ENCODE measurements at regions not wholly inside any gene's neighbourhood (a gene's known extent, or its start where the extent isn't known, plus 50 kb on each side); places are given as distances from the start of the nearest gene placed in this dataset.
A peak's percentile ranks its signal among the peaks of the same experiment; 100 is the strongest.
"Not testable (repeated sequence)": the region's sequence is repeated elsewhere in the genome, so short reads cannot be mapped to it uniquely, and the experiment has no call there.

DNA sequence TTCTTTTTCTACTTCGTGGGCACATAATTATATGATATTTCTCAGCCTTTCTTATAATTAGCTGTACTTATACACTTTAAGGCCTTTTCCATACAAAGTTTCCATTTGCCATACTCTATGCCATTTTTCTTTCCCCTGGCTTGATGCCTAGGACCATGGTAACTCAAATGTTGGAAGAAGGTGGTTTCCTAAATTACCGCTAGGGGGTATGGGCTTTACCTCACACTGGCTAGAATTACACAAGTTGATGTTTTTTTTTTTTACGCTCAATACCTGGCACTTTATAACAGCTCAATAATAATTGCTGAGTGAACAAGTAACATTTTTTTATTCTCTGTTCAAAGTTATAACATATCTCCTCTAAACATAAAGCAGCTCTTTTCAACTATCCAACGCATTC is 306.8 kb upstream of the LRFN5 start:
- DNase-seq (ENCODE audit: extremely low spot score), result no peak
- H3K4me1 ChIP-seq (ENCODE audit: insufficient read depth), result no peaks in the 10 kb centered on the region
- no peak overlapping the region for H3K4me3 ChIP-seq (ENCODE audit: low read depth, low read length)
- H3K36me3 ChIP-seq (ENCODE audit: insufficient read depth), result no peaks in the 10 kb centered on the region
- no peak overlapping the region for H3K27ac ChIP-seq (ENCODE audit: low read depth)
- WGBS, result 84% methylated on average over 4 of the region's 4 CpGs

DNA sequence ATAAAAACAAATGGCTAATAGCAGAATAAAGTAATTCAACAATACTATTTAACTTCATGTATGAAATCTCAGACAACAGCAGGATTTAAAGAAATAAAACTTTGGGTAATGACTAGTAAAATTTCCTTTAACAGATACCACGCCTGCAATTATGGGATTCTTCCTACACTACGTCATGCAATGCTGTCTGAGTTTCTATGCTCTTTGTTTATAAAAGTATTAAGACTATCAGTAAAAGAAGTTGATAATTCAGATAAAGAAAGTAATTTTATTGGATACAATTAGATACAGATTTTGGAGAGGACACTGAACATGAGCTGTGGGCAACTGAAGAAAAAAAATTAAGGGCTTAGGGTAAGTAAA is 308.4 kb upstream of the LRFN5 start:
- H3K27ac ChIP-seq (ENCODE audit: low read depth), result no peak overlapping the region
- no peak overlapping the region for H3K4me3 ChIP-seq (ENCODE audit: low read depth, low read length)
- no peaks in the 10 kb centered on the region for H3K4me1 ChIP-seq (ENCODE audit: insufficient read depth)
- no peaks in the 10 kb centered on the region for H3K36me3 ChIP-seq (ENCODE audit: insufficient read depth)
- no peak for DNase-seq (ENCODE audit: extremely low spot score)
- 27% methylated on average over 2 of the region's 2 CpGs for WGBS

DNA sequence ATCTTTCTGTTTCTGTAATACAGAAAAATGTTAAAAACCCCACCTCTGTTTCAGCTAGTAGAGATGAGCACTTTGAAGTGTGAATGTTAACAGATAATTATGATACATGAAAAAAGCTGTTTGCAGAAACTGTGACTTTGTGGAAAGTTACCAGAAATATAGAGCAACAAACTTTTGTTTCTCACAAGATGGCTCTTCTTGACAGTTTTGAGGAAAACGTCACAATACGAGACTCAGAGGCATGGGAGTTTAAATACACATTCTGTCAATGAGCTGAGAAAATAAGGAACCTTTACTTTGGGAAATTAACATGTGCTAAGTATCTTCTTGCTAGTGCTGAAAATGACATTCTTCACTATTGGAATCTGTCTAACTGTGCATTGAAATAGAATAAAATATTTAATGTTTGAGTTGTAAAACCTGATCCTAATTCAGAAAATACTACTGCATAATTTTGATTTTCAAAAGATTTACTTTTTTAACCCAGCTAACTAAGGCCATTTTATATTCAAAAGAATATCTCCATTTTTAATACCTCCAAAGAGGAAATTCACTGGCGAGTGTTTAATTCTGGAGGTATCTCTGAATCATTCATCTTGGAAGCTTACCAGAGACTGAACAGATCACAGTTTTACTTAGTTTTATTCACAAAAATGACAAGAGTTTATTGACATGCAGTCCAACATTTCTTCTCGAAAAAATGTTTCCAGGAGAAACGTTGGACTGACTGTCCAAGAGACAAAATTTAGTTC is 308.9 kb upstream of the LRFN5 start:
- 20% methylated on average over 5 of the region's 5 CpGs for WGBS
- Histone ChIP-seq H3K36me3 (ENCODE audit: insufficient read depth) (no peaks in the 10 kb centered on the region), H3K4me3 (ENCODE audit: low read depth, low read length) (no peak overlapping the region), H3K4me1 (ENCODE audit: insufficient read depth) (no peaks in the 10 kb centered on the region), H3K27ac (ENCODE audit: low read depth) (no peak overlapping the region)
- no peak for DNase-seq (ENCODE audit: extremely low spot score)

DNA sequence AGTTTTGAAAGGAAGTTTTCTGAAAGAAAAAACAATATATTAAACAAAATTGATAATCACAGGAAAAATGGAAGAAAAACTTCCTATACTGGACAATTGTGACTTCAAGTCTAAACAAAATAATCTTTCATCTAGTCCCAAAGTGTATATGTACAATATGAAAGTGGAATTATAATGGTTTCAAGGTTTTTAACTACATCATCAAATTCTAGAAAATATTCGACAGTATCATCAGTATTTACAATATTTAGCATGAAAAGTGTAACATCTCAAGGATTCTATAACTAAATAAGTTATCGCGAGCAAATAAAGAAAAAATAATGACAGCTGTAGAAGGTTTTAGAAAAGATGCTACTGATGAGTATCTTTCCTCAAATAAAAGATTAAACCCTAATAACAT is 310.9 kb upstream of the LRFN5 start:
- 96% methylated on average over 3 of the region's 3 CpGs for WGBS
- H3K36me3 ChIP-seq (ENCODE audit: insufficient read depth), result no peaks in the 10 kb centered on the region
- H3K27ac ChIP-seq (ENCODE audit: low read depth), result no peak overlapping the region
- no peak overlapping the region for H3K4me3 ChIP-seq (ENCODE audit: low read depth, low read length)
- no peaks in the 10 kb centered on the region for H3K4me1 ChIP-seq (ENCODE audit: insufficient read depth)
- DNase-seq (ENCODE audit: extremely low spot score), result no peak

DNA sequence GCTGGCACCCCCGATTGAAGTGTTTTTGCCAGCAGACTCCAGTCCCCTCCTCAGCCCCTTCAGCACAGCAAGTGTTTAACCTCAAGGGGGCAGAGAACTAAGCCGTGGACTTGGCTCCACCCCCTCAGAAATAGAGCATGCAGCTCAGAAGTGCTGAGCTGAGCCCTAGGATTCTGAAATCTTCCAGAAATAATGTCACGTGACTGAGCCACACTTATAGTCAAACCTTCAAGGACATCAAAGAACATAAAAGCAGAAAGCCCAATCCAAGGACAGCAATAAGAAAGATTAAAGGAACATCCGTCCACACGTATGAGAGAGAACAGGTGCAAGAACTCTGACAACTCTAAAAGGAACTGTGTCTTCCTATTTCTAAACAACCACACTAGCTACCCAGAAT is 317.7 kb upstream of the LRFN5 start:
- no peaks in the 10 kb centered on the region for H3K36me3 ChIP-seq (ENCODE audit: insufficient read depth)
- WGBS, result 60% methylated on average over 5 of the region's 5 CpGs
- DNase-seq (ENCODE audit: extremely low spot score), result no peak
- H3K27ac ChIP-seq (ENCODE audit: low read depth), result no peak overlapping the region
- H3K4me3 ChIP-seq (ENCODE audit: low read depth, low read length), result no peak overlapping the region
- H3K4me1 ChIP-seq (ENCODE audit: insufficient read depth), result no peaks in the 10 kb centered on the region

DNA sequence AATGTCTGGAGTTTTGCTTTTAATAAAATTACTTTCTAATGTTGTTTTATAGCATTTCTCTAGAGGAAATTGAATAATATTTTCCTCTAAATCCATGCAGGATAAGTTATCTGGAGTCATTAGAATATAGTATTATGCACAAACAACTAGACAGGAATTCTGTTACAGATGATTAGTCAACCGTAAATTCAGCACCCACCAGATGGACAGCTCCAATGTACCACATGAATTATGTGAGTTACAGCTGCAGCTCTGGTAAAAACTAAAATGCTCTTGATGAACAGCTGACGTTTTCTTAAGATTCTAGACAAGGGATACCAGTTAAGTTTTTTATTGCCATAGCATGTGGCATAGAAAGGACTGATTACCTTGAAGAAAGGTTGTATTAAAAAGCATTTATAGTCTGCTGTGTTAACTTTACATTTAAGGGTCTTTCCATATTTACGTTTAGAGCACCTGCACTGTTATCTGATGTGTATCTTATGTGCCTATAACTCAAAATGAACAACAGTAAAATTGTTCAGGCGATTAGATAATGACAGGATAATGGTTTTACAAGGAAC is 321.4 kb upstream of the LRFN5 start:
- peak; percentile 7 for DNase-seq (ENCODE audit: extremely low spot score)
- Histone ChIP-seq H3K27ac (ENCODE audit: low read depth) (no peak overlapping the region), H3K36me3 (ENCODE audit: insufficient read depth) (no peaks in the 10 kb centered on the region), H3K4me3 (ENCODE audit: low read depth, low read length) (no peak overlapping the region), H3K4me1 (ENCODE audit: insufficient read depth) (no peaks in the 10 kb centered on the region)
- WGBS, result 9% methylated on average over 4 of the region's 4 CpGs

DNA sequence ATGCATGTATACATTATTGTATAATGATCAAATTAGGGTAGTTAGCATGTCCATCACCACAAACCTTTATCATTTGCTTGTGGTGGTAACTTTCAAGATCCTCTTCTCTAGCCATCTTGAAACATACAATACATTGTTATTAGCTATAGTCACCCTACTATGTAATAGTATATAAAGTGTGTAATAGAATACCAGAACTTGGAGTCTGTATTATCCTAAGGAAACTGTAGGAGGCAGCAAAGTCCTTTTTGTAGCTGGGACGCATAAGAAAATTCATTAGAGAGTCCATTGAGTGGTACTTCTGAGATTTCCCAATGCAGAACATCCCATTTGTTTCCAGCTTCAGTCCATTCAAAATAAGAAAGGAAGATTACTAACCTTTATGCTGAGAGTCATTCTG is 325.9 kb upstream of the LRFN5 start:
- Histone ChIP-seq H3K36me3 (ENCODE audit: insufficient read depth) (no peaks in the 10 kb centered on the region), H3K27ac (ENCODE audit: low read depth) (no peak overlapping the region), H3K4me1 (ENCODE audit: insufficient read depth) (no peaks in the 10 kb centered on the region), H3K4me3 (ENCODE audit: low read depth, low read length) (no peak overlapping the region)
- no peak for DNase-seq (ENCODE audit: extremely low spot score)
- WGBS, result 22% methylated on average over 1 of the region's 1 CpG

DNA sequence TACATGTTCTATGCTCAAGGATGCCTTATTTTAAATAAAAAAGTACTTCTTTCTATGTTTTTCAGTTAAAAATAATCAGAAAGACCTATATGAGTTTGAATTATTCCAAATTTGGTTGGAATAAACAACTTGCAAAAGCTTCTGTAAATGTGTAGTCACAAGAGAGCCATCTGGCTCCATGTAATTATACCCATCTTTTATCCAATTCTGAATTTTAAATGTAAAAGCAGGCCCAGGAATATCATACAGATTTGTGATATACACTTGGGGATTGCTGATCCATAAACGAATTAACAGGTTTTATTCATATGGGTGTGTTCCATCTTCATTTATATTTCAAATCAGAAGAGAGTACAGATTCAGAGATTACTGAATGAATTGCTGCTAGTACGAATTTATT is 329.2 kb upstream of the LRFN5 start:
- Histone ChIP-seq H3K36me3 (ENCODE audit: insufficient read depth) (no peaks in the 10 kb centered on the region), H3K27ac (ENCODE audit: low read depth) (no peak overlapping the region), H3K4me3 (ENCODE audit: low read depth, low read length) (no peak overlapping the region), H3K4me1 (ENCODE audit: insufficient read depth) (no peaks in the 10 kb centered on the region)
- WGBS, result 73% methylated on average over 2 of the region's 2 CpGs
- DNase-seq (ENCODE audit: extremely low spot score), result no peak

DNA sequence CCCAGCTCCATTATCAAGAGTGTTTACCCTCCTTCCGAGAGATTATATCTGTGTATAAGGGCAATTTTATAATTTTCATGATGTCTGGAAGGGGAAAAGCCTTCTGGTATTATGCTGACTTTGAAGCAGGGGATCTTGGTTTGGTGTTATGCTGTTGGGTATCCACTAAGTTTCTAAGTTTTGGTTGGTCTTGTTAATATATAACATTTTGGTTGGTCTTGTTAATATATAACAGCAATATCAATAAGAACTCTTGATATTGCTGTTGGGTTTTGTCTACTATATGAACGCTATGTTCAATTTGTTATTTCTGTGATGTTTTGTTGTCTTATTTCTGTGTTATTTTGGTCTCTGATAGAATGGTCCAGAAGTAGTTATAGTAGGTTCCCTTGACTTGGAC is 349.2 kb upstream of the LRFN5 start:
- Histone ChIP-seq H3K4me3 (ENCODE audit: low read depth, low read length) (no peak overlapping the region), H3K27ac (ENCODE audit: low read depth) (no peak overlapping the region), H3K4me1 (ENCODE audit: insufficient read depth) (no peaks in the 10 kb centered on the region), H3K36me3 (ENCODE audit: insufficient read depth) (no peaks in the 10 kb centered on the region)
- DNase-seq (ENCODE audit: extremely low spot score), result no peak
- 87% methylated on average over 2 of the region's 2 CpGs for WGBS

DNA sequence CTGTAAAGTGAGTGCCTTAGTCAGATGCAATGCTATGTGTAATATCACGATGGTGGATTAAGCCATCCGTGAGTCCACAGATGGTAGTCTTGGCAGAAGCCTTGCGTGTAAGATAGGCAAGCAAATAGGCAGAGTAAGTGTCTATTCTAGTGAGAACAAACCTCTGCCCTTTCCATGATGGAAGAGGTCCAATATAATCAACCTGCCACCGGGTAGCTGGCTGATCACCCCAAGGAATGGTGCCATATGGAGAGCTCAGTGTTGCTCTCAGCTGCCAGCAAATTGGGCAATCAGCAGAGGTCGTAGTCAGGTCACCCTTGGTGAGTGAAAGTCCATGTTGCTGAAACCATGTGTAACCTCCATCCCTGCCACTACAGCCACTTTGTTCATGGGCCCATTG is 371.2 kb upstream of the LRFN5 start:
- Histone ChIP-seq H3K4me1 (ENCODE audit: insufficient read depth) (no peaks in the 10 kb centered on the region), H3K27ac (ENCODE audit: low read depth) (no peak overlapping the region), H3K36me3 (ENCODE audit: insufficient read depth) (no peaks in the 10 kb centered on the region), H3K4me3 (ENCODE audit: low read depth, low read length) (no peak overlapping the region)
- DNase-seq (ENCODE audit: extremely low spot score), result no peak
- 82% methylated on average over 5 of the region's 5 CpGs for WGBS

DNA sequence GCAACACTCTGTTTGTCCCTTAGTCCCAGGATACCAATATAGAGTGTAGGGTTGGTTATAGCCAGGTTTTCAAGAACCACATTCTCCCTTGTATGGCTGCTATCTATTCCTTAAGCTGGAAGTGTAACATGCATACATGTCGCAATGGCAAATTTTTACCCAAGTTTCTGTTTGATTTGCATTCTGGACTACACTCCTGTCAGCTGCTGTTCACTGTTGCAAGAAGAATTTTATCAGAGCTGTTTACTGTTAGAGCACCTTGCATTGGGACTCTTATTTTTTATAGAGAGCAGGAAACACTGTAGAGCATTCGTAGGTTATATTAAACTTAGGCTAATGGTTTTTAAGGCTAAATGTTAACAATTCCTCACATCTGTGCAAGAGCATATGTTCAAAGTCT is 376.0 kb upstream of the LRFN5 start:
- WGBS, result 78% methylated on average over 2 of the region's 2 CpGs
- no peak overlapping the region for H3K4me3 ChIP-seq (ENCODE audit: low read depth, low read length)
- no peak for DNase-seq (ENCODE audit: extremely low spot score)
- no peaks in the 10 kb centered on the region for H3K4me1 ChIP-seq (ENCODE audit: insufficient read depth)
- no peaks in the 10 kb centered on the region for H3K36me3 ChIP-seq (ENCODE audit: insufficient read depth)
- no peak overlapping the region for H3K27ac ChIP-seq (ENCODE audit: low read depth)

DNA sequence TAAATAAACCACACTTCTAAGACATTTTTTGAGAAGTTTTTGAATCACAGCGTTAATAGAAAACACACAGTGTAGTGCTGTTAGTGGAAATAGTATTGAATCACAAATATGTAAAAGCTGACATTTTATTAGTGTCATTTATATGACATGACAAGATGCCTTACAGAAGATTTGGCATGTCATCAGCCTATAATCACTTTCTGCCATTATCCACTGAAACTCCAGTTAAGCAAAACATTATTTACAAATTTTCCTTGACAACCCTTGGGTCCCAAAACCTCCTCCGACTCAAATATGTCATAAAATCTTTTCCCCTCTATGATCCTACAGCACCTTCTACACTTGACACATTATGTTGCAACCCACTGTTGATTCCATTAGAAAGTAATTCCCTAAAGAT is 376.9 kb upstream of the LRFN5 start:
- no peak overlapping the region for H3K4me3 ChIP-seq (ENCODE audit: low read depth, low read length)
- no peaks in the 10 kb centered on the region for H3K36me3 ChIP-seq (ENCODE audit: insufficient read depth)
- H3K4me1 ChIP-seq (ENCODE audit: insufficient read depth), result no peaks in the 10 kb centered on the region
- DNase-seq (ENCODE audit: extremely low spot score), result no peak
- 57% methylated on average over 2 of the region's 2 CpGs for WGBS
- H3K27ac ChIP-seq (ENCODE audit: low read depth), result no peak overlapping the region

DNA sequence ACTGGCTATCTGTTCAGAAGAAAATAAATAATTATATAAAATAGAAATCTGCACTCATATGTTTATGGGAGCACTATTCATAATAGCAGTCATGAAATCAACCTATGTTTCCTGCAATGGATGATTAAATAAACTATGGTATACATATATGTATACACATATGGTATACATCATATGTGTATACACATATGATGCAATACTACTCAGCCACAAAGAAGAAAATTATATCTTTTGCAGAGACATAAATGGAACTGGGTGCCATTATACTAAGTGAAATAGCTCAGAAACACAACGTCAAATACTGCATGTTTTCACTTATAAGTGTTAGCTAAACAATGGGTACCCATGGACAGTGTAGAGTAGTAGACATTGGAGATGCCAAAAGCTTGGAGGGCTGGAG is 381.2 kb upstream of the LRFN5 start:
- H3K27ac ChIP-seq (ENCODE audit: low read depth), result no peak overlapping the region
- DNase-seq (ENCODE audit: extremely low spot score), result no peak
- no peaks in the 10 kb centered on the region for H3K4me1 ChIP-seq (ENCODE audit: insufficient read depth)
- no peak overlapping the region for H3K4me3 ChIP-seq (ENCODE audit: low read depth, low read length)
- H3K36me3 ChIP-seq (ENCODE audit: insufficient read depth), result no peaks in the 10 kb centered on the region
- WGBS, result 76% methylated on average over 1 of the region's 1 CpG

DNA sequence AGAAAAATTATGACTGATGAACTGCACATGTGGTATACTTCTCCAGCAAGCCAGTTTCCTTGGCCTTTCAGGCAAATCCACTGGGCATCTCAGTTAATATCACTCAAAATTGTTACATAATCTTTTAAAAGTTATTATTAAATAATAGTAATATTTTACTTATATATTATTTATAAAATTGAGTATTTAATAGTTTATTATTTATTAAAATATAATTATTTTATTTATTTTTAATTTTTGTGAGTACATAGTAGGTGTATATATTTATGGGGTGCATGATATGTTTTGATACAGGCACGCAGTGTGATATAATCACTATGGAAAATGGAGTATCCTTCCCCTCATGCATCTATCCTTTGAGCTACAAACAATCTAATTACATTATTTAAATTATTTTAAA is 384.1 kb upstream of the LRFN5 start:
- Histone ChIP-seq H3K36me3 (ENCODE audit: insufficient read depth) (no peaks in the 10 kb centered on the region), H3K4me1 (ENCODE audit: insufficient read depth) (no peaks in the 10 kb centered on the region), H3K27ac (ENCODE audit: low read depth) (no peak overlapping the region), H3K4me3 (ENCODE audit: low read depth, low read length) (no peak overlapping the region)
- 93% methylated on average over 1 of the region's 1 CpG for WGBS
- no peak for DNase-seq (ENCODE audit: extremely low spot score)

DNA sequence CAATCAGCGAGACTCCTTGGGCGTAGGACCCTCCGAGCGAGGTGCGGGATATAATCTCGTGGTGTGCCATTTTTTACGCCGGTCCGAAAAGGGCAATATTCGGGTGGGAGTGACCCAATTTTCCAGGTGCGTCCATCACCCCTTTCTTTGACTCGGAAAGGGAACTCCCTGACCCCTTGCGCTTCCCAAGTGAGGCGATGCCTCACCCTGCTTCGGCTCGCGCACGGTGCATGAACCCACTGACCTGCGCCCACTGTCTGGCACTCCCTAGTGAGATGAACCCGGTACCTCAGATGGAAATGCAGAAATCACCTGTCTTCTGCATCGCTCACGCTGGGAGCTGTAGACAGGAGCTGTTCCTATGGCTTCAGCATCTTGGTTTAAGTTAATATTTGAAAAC is 391.7 kb upstream of the LRFN5 start:
- not testable (repeated sequence) for H3K4me1 ChIP-seq (ENCODE audit: insufficient read depth); DNase-seq (ENCODE audit: extremely low spot score); H3K27ac ChIP-seq (ENCODE audit: low read depth); H3K36me3 ChIP-seq (ENCODE audit: insufficient read depth); H3K4me3 ChIP-seq (ENCODE audit: low read depth, low read length)
- WGBS, result 96% methylated on average over 22 of the region's 22 CpGs
